GM12878 (cell line): ENCODE measurements at regions not wholly inside any gene's neighbourhood (a gene's known extent, or its start where the extent isn't known, plus 50 kb on each side); places are given as distances from the start of the nearest gene placed in this dataset.

ENCODE experiments used
- ATAC-seq: fragments of 200-7000 bp; cut with Tn5 transposase; 3 replicates; pipeline ENCODE4 v1.9.1; 2020; ENCODE audit warnings: mild to moderate bottlenecking, moderate library complexity
- BruUV-seq: library from RNA; stranded (reverse); fragments of 400-500 nt; replicated peaks from 2 replicates; lab custom pipeline; 2021; lab: Mats Ljungman, UMichigan
- CTCF ChIA-PET: fragments of 300-600 bp; sonication (Branson Sonifier 250); formaldehyde crosslinking; extraction: SDS; loops from one replicate; lab custom pipeline; 2021; ENCODE audit warnings: inconsistent platforms; lab: Yijun Ruan, JAX
- POLR2A ChIA-PET: fragments of 350-600 bp; formaldehyde crosslinking; extraction: SDS; loops from one replicate; lab custom pipeline; 2021; ENCODE audit warnings: inconsistent platforms; lab: Charles Lee
- RAD21 ChIA-PET: fragments of 300-600 bp; sonication (Branson Sonifier 250); formaldehyde crosslinking; loops from one replicate; lab custom pipeline; 2023; ENCODE audit warnings: antibody characterized with exemption; ENCODE audit not compliant: unreplicated experiment; lab: Charles Lee
- SMC1A ChIA-PET: fragments of 300-600 bp; sonication (Branson Sonifier 250); formaldehyde crosslinking; loops from one replicate; lab custom pipeline; 2023; ENCODE audit not compliant: unreplicated experiment, uncharacterized antibody; lab: Charles Lee
- DNase-seq: peaks from one replicate; pipeline ENCODE4 v3.0.0-alpha.2; 2011; ENCODE audit warnings: low read depth, low spot score
- FAIRE-seq: peaks from 3 replicates; lab custom pipeline; 2011; peaks lifted over from hg19 to GRCh38; lab: Jason Lieb, UNC
- H2AFZ ChIP-seq: 2 replicates; pipeline ENCODE4 v1.6.0; 2011; ENCODE audit warnings: low read depth, low read length, control low read depth; ENCODE audit not compliant: control insufficient read depth
- H3K27ac ChIP-seq: 2 replicates; pipeline ENCODE4 v1.5.1; 2011; ENCODE audit warnings: control low read depth; ENCODE audit not compliant: control insufficient read depth, insufficient read depth
- H3K27me3 ChIP-seq, 2 experiments: replicated peaks in 1 of 2; 2 replicates each; pipeline versions ENCODE4 v1.6.0 to v1.6.1; 2011; ENCODE audit warnings: low read length in 1 of 2; ENCODE audit not compliant: control insufficient read depth in 2 of 2, insufficient read depth in 2 of 2
- H3K36me3 ChIP-seq, 2 experiments: 2 replicates each; pipeline ENCODE4 v1.5.1; 2011; ENCODE audit warnings: low read length in 1 of 2; ENCODE audit not compliant: control insufficient read depth in 2 of 2, insufficient read depth in 2 of 2
- H3K4me1 ChIP-seq: 2 replicates; pipeline ENCODE4 v1.6.1; 2011; ENCODE audit warnings: mild to moderate bottlenecking, low read length, moderate library complexity, mixed read lengths; ENCODE audit not compliant: control insufficient read depth, insufficient read depth
- H3K4me2 ChIP-seq: 2 replicates; pipeline ENCODE4 v1.6.0; 2011; ENCODE audit warnings: control low read depth; ENCODE audit not compliant: control insufficient read depth, insufficient read depth
- H3K4me3 ChIP-seq: fragments of 200-600 bp; sonication (generic); 2 replicates; pipeline ENCODE4 v1.5.1; 2016
- H3K79me2 ChIP-seq: 2 replicates; pipeline ENCODE4 v1.6.0; 2011; ENCODE audit warnings: low read length; ENCODE audit not compliant: control insufficient read depth, insufficient read depth
- H3K9ac ChIP-seq: 2 replicates; pipeline ENCODE4 v1.8.0; 2011; ENCODE audit warnings: low read length, control low read depth, mixed read lengths; ENCODE audit not compliant: control insufficient read depth, insufficient read depth
- H3K9me3 ChIP-seq: replicated peaks from 3 replicates; pipeline ENCODE4 v1.5.1; 2011; ENCODE audit warnings: mild to moderate bottlenecking, low read length; ENCODE audit not compliant: control insufficient read depth, insufficient read depth
- H4K20me1 ChIP-seq: 2 replicates; pipeline ENCODE4 v1.6.0; 2011; ENCODE audit not compliant: control insufficient read depth, insufficient read depth
- CHD1 ChIP-seq: IDR thresholded peaks from 2 replicates; pipeline ENCODE4 v1.6.1; 2012; ENCODE audit warnings: low read depth, low read length, improper control_type of control experiment
- DPF2 ChIP-seq: fragments of 450-650 bp; IDR thresholded peaks from 2 replicates; pipeline ENCODE4 v1.6.1; 2017; ENCODE audit warnings: mild to moderate bottlenecking
- EGR1 ChIP-seq, 2 experiments: IDR thresholded peaks; 1 replicate in 1 of 2; 2 replicates in 1 of 2; pipeline ENCODE4 v1.6.1; 2011 to 2012; ENCODE audit warnings: low read depth in 2 of 2, low read length in 2 of 2, borderline replicate concordance in 1 of 2, mild to moderate bottlenecking in 1 of 2, moderate library complexity in 1 of 2
- FOXM1 ChIP-seq: IDR thresholded peaks from 2 replicates; pipeline ENCODE4 v1.6.1; 2012; ENCODE audit warnings: low read depth, mild to moderate bottlenecking, inconsistent platforms, low read length, moderate library complexity
- JUNB ChIP-seq: IDR thresholded peaks from 2 replicates; pipeline ENCODE4 v1.6.1; 2016; ENCODE audit warnings: antibody characterized with exemption, mild to moderate bottlenecking
- JUND ChIP-seq: IDR thresholded peaks from 2 replicates; pipeline ENCODE4 v1.6.1; 2012; ENCODE audit warnings: low read depth, mild to moderate bottlenecking, low read length, improper control_type of control experiment, moderate library complexity
- NRF1 ChIP-seq: conservative IDR thresholded peaks from 2 replicates; pipeline ENCODE4 v1.6.1; 2011; ENCODE audit warnings: mild to moderate bottlenecking, low read depth, low read length, improper control_type of control experiment
- POLR2AphosphoS5 ChIP-seq: IDR thresholded peaks from 2 replicates; pipeline ENCODE4 v1.6.1; 2011; ENCODE audit warnings: mild to moderate bottlenecking, low read length, inconsistent platforms
- TCF7 ChIP-seq: IDR thresholded peaks from 2 replicates; pipeline ENCODE4 v1.6.1; 2014; ENCODE audit warnings: antibody characterized with exemption, borderline replicate concordance
- ZBED1 ChIP-seq: IDR thresholded peaks from 2 replicates; pipeline ENCODE4 v1.6.1; 2016; ENCODE audit warnings: borderline replicate concordance
- ZNF622 ChIP-seq: fragments of 450-650 bp; IDR thresholded peaks from 2 replicates; pipeline ENCODE4 v1.6.1; 2017; ENCODE audit warnings: mild to moderate bottlenecking, inconsistent platforms
- WGBS: methylation state at CpG from one replicate; pipeline ENCODE4 v1.1.6; 2016; ENCODE audit warnings: low lambda C conversion rate; ENCODE audit not compliant: insufficient replicate concordance, insufficient coverage; ENCODE audit errors: missing lambda C conversion rate; 5-methylcytosine and 5-hydroxymethylcytosine counted together
- in situ Hi-C: fragments of 300-500 bp; cut with MboI; formaldehyde crosslinking; loops from 9 replicates; pipeline ENCODE4 v1.14.3; 2018; ENCODE audit warnings: mixed read lengths
- intact Hi-C: fragments of 100-400 bp; cut with micrococcal nuclease; formaldehyde crosslinking; loops from one replicate; pipeline ENCODE4 v1.14.2; 2022; ENCODE audit not compliant: unreplicated experiment
- TF ChIP-seq, protein P1 (sequence below): fragments of 450-650 bp; IDR thresholded peaks from 2 replicates; pipeline ENCODE4 v1.6.1; 2016; ENCODE audit warnings: mild to moderate bottlenecking
- TF ChIP-seq, protein P2 (sequence below): fragments of 450-650 bp; IDR thresholded peaks from 2 replicates; pipeline ENCODE4 v1.6.1; 2017; ENCODE audit warnings: mild to moderate bottlenecking, moderate library complexity

DNA sequence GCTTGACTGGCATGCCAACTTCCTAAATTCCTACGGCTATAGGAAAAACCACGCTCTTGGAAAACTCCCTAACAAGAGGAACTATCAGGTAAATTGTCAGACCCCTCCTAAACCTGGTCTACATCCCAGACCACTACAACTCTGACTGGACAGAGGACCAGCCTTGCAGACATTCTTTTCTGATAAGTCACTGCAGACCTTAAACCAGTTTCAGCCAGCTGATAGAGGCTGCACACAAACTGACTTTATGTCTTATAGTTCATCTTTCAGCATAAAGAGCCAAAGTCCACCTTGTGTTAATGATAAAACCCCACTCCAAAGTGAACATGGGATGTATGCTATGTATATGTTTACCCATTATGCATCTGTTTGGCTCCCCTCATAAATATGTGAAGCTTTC is 166.6 kb downstream of the KTN1 start:
- in situ Hi-C loops (no loop called here), intact Hi-C loops (no loop called here)
- 72% methylated on average over 2 of the region's 2 CpGs for WGBS
- Histone ChIP-seq H3K27me3 (no peaks in the 10 kb centered on the region), H3K9ac (no peak overlapping the region), H3K27ac (no peak overlapping the region), H4K20me1 (no peaks in the 10 kb centered on the region), H3K4me2 (no peak overlapping the region), H3K36me3 (no peaks in the 10 kb centered on the region), H2AFZ (no peak overlapping the region), H3K79me2 (no peaks in the 10 kb centered on the region), H3K4me1 (no peaks in the 10 kb centered on the region), H3K4me3 (no peak overlapping the region), H3K9me3 (no peaks in the 10 kb centered on the region)
- CTCF ChIA-PET = no interaction called here
- ATAC-seq (no peak), DNase-seq (no peak), FAIRE-seq (no peak)
- TF ChIP-seq JUND (no peak), POLR2AphosphoS5 (no peak), NRF1 (no peak), FOXM1 (no peak), DPF2 (no peak), EGR1 (IDR thresholded peaks at IDR 0.05; ENCODE audit: borderline replicate concordance in 1 of 2, low read depth in 2 of 2, low read length in 2 of 2) (no peak), JUNB (no peak), CHD1 (no peak), ZNF622 (no peak), TCF7 (no peak), ZBED1 (no peak)
- TF ChIP-seq, protein P1, sequence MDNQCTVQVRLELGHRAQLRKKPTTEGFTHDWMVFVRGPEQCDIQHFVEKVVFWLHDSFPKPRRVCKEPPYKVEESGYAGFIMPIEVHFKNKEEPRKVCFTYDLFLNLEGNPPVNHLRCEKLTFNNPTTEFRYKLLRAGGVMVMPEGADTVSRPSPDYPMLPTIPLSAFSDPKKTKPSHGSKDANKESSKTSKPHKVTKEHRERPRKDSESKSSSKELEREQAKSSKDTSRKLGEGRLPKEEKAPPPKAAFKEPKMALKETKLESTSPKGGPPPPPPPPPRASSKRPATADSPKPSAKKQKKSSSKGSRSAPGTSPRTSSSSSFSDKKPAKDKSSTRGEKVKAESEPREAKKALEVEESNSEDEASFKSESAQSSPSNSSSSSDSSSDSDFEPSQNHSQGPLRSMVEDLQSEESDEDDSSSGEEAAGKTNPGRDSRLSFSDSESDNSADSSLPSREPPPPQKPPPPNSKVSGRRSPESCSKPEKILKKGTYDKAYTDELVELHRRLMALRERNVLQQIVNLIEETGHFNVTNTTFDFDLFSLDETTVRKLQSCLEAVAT = no peak
- TF ChIP-seq, protein P2, sequence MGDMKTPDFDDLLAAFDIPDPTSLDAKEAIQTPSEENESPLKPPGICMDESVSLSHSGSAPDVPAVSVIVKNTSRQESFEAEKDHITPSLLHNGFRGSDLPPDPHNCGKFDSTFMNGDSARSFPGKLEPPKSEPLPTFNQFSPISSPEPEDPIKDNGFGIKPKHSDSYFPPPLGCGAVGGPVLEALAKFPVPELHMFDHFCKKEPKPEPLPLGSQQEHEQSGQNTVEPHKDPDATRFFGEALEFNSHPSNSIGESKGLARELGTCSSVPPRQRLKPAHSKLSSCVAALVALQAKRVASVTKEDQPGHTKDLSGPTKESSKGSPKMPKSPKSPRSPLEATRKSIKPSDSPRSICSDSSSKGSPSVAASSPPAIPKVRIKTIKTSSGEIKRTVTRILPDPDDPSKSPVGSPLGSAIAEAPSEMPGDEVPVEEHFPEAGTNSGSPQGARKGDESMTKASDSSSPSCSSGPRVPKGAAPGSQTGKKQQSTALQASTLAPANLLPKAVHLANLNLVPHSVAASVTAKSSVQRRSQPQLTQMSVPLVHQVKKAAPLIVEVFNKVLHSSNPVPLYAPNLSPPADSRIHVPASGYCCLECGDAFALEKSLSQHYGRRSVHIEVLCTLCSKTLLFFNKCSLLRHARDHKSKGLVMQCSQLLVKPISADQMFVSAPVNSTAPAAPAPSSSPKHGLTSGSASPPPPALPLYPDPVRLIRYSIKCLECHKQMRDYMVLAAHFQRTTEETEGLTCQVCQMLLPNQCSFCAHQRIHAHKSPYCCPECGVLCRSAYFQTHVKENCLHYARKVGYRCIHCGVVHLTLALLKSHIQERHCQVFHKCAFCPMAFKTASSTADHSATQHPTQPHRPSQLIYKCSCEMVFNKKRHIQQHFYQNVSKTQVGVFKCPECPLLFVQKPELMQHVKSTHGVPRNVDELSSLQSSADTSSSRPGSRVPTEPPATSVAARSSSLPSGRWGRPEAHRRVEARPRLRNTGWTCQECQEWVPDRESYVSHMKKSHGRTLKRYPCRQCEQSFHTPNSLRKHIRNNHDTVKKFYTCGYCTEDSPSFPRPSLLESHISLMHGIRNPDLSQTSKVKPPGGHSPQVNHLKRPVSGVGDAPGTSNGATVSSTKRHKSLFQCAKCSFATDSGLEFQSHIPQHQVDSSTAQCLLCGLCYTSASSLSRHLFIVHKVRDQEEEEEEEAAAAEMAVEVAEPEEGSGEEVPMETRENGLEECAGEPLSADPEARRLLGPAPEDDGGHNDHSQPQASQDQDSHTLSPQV = no peak
- BruUV-seq = no TSS peak
- POLR2A ChIA-PET = no interaction called here
- RAD21 ChIA-PET = no interaction called here
- SMC1A ChIA-PET = interaction anchor here (0.6 kb wide), 1 partner anchor 258 kb away, joined by 3 read pairs; no protein-coding TSS in a partner anchor
